K562 (cell line): ENCODE measurements at regions not wholly inside any gene's neighbourhood (a gene's known extent, or its start where the extent isn't known, plus 50 kb on each side); places are given as distances from the start of the nearest gene placed in this dataset.

Source experiments
- ARID4B ChIP-seq: sonication (generic); formaldehyde crosslinking; IDR thresholded peaks from 2 replicates; pipeline ENCODE4 v1.8.0; 2022; ENCODE audit warnings: mild to moderate bottlenecking, missing genetic modification reagents
- BRF1 ChIP-seq: IDR thresholded peaks from 3 replicates; pipeline ENCODE4 v1.6.1; 2011; ENCODE audit warnings: borderline replicate concordance, mild to moderate bottlenecking; ENCODE audit not compliant: insufficient read length; ENCODE audit errors: extremely low read depth
- CTCF ChIP-seq, 3 experiments: IDR thresholded peaks in 2 of 3; conservative IDR thresholded peaks in 1 of 3; 2 replicates each; pipeline ENCODE4 v1.5.1; 2011 to 2012; ENCODE audit warnings: low read length in 3 of 3, mild to moderate bottlenecking in 3 of 3, control low read depth in 2 of 3, improper control_type of control experiment in 1 of 3, inconsistent platforms in 1 of 3, low read depth in 1 of 3, mixed read lengths in 1 of 3, moderate library complexity in 1 of 3; ENCODE audit not compliant: insufficient read depth in 2 of 3
- ELF4 ChIP-seq: fragments of 450-650 bp; formaldehyde crosslinking; IDR thresholded peaks from 2 replicates; pipeline ENCODE4 v1.4.0; 2022; ENCODE audit warnings: missing genetic modification characterization
- JUND ChIP-seq, 2 experiments: IDR thresholded peaks; 2 replicates in 1 of 2; 3 replicates in 1 of 2; pipeline ENCODE4 v1.6.1; 2011; ENCODE audit warnings: borderline replicate concordance in 2 of 2, low read depth in 2 of 2, low read length in 2 of 2, improper control_type of control experiment in 1 of 2, missing biosample characterization in 1 of 2, missing genetic modification characterization in 1 of 2, missing genetic modification reagents in 1 of 2
- MLX ChIP-seq, 2 experiments: fragments of 450-650 bp in 1 of 2; sonication (generic) in 1 of 2; formaldehyde crosslinking; conservative IDR thresholded peaks; 2 replicates each; pipeline versions ENCODE4 v1.4.0 to v1.8.1; 2020 to 2022; ENCODE audit warnings: mild to moderate bottlenecking in 1 of 2, missing genetic modification reagents in 1 of 2
- PCBP1 ChIP-seq: fragments of 200-400 bp; formaldehyde crosslinking; IDR thresholded peaks from 2 replicates; pipeline ENCODE4 v1.6.1; 2018; ENCODE audit warnings: mild to moderate bottlenecking, low read depth, low read length; ENCODE audit not compliant: poor library complexity, severe bottlenecking
- POLR3G ChIP-seq: IDR thresholded peaks from 2 replicates; pipeline ENCODE4 v1.6.1; 2011; ENCODE audit not compliant: insufficient read length, insufficient replicate concordance; ENCODE audit errors: extremely low read depth
- RNF2 ChIP-seq: sonication (generic); IDR thresholded peaks from 2 replicates; pipeline ENCODE4 v1.6.1; 2016
- SRSF7 ChIP-seq: fragments of 200-400 bp; formaldehyde crosslinking; optimal IDR thresholded peaks from 2 replicates; pipeline ENCODE3; 2017; ENCODE audit warnings: mild to moderate bottlenecking, low read depth, low read length
- THAP7 ChIP-seq: fragments of 250-450 bp; sonication (Bioruptor Pico); IDR thresholded peaks from 2 replicates; pipeline ENCODE4 v1.5.0; 2021
- ZBTB17 ChIP-seq: fragments of 450-650 bp; formaldehyde crosslinking; IDR thresholded peaks from 2 replicates; pipeline ENCODE4 v1.4.0; 2020; ENCODE audit warnings: mild to moderate bottlenecking
- ZNF212 ChIP-seq: fragments of 450-650 bp; formaldehyde crosslinking; IDR thresholded peaks from 2 replicates; pipeline ENCODE4 v1.4.0; 2020; ENCODE audit warnings: mild to moderate bottlenecking

GRCh38 chr12:69087986-69088385 is 151.4 kb upstream of the CPSF6 start:
- TF ChIP-seq JUND (IDR thresholded peaks at IDR 0.05; ENCODE audit: borderline replicate concordance, low read depth, low read length) (no peak), JUND (tag; IDR thresholded peaks at IDR 0.05; ENCODE audit: borderline replicate concordance, low read depth, low read length) (no peak), POLR3G (no peak), PCBP1 (no peak), ZBTB17 (CRISPR knock-in tag) (no peak), THAP7 (CRISPR knock-in tag) (no peak), RNF2 (no peak), CTCF (IDR thresholded peaks at IDR 0.05 in 2 of 3, conservative IDR thresholded peaks at IDR 0.05 in 1 of 3; ENCODE audit: insufficient read depth in 2 of 3, low read depth in 1 of 3, low read length in 3 of 3) (no peak), SRSF7 (no peak), ARID4B (CRISPR knock-in tag) (no peak), BRF1 (no peak), ZNF212 (CRISPR knock-in tag) (no peak), MLX (CRISPR knock-in tag; conservative IDR thresholded peaks at IDR 0.05) (no peak), ELF4 (CRISPR knock-in tag) (no peak)
